Neural cell (in vitro differentiated cells): ENCODE measurements at regions not wholly inside any gene's neighbourhood (a gene's known extent, or its start where the extent isn't known, plus 50 kb on each side); places are given as distances from the start of the nearest gene placed in this dataset.

Source experiments
- H2AFZ ChIP-seq: fragments of 200-600, 300-800 bp; sonication (generic), shearing (Covaris generic); 2 replicates; pipeline ENCODE4 v1.6.0; 2014; ENCODE audit warnings: low read depth, mild to moderate bottlenecking, antibody characterized with exemption, low read length, moderate library complexity
- H3F3A ChIP-seq: fragments of 200-600 bp; shearing (Covaris generic); 2 replicates; pipeline ENCODE4 v1.6.1; 2016; ENCODE audit warnings: mild to moderate bottlenecking, moderate library complexity, mixed read lengths, antibody characterized with exemption, low read length; ENCODE audit not compliant: insufficient read depth, poor library complexity, severe bottlenecking
- H3K27ac ChIP-seq: fragments of 200-600, 300-800 bp; sonication (generic), shearing (Covaris generic); 2 replicates; pipeline ENCODE4 v1.5.1; 2014; ENCODE audit warnings: mild to moderate bottlenecking, low read length, moderate library complexity
- H3K27me3 ChIP-seq: fragments of 300-800, 200-600 bp; sonication (generic), shearing (Covaris generic); 2 replicates; pipeline ENCODE4 v1.6.0; 2014; ENCODE audit warnings: mild to moderate bottlenecking, low read depth, low read length, moderate library complexity; ENCODE audit not compliant: insufficient read depth
- H3K36me3 ChIP-seq: fragments of 300-800, 200-600 bp; sonication (generic), shearing (Covaris generic); 2 replicates; pipeline ENCODE4 v1.5.1; 2014; ENCODE audit warnings: mild to moderate bottlenecking, antibody characterized with exemption, low read length, moderate library complexity; ENCODE audit not compliant: insufficient read depth
- H3K4me2 ChIP-seq: fragments of 300-800, 200-600 bp; sonication (generic), shearing (Covaris generic); 2 replicates; pipeline ENCODE4 v1.6.0; 2014; ENCODE audit warnings: mild to moderate bottlenecking, low read length
- H3K4me3 ChIP-seq: fragments of 300-800, 200-600 bp; sonication (generic), shearing (Covaris generic); 2 replicates; pipeline ENCODE4 v1.5.1; 2014; ENCODE audit warnings: mild to moderate bottlenecking, low read length, moderate library complexity
- H3K79me2 ChIP-seq: fragments of 200-600 bp; shearing (Covaris generic); replicated peaks from 2 replicates; pipeline ENCODE4 v1.6.0; 2014; ENCODE audit warnings: mild to moderate bottlenecking, low read length, moderate library complexity; ENCODE audit not compliant: insufficient read depth
- H3K9ac ChIP-seq: fragments of 300-800, 200-600 bp; sonication (generic), shearing (Covaris generic); 2 replicates; pipeline ENCODE4 v1.6.1; 2016; ENCODE audit warnings: mild to moderate bottlenecking, low read length, mixed read lengths
- H3K9me2 ChIP-seq: fragments of 200-600 bp; shearing (Covaris generic); 2 replicates; pipeline ENCODE4 v1.6.1; 2016; ENCODE audit warnings: mild to moderate bottlenecking, low read length, mixed read lengths; ENCODE audit not compliant: insufficient read depth
- H3K9me3 ChIP-seq: fragments of 200-600, 300-800 bp; sonication (generic), shearing (Covaris generic); 2 replicates; pipeline ENCODE4 v1.6.1; 2016; ENCODE audit warnings: mild to moderate bottlenecking, mixed run types, low read length, moderate library complexity, mixed read lengths
- H4K20me1 ChIP-seq: fragments of 200-600 bp; shearing (Covaris generic); 2 replicates; pipeline ENCODE4 v1.6.1; 2016; ENCODE audit warnings: mild to moderate bottlenecking, mixed run types; ENCODE audit not compliant: insufficient read depth
- EP300 ChIP-seq: fragments of 450-650 bp; conservative IDR thresholded peaks from 2 replicates; pipeline ENCODE4 v1.6.1; 2014; ENCODE audit warnings: antibody characterized with exemption, mild to moderate bottlenecking, moderate library complexity; ENCODE audit not compliant: poor library complexity, severe bottlenecking
- EZH2 ChIP-seq: fragments of 200-600, 300-800 bp; shearing (Covaris generic), sonication (generic); IDR thresholded peaks from 2 replicates; pipeline ENCODE4 v1.6.1; 2014; ENCODE audit warnings: antibody characterized with exemption, low read length, borderline replicate concordance, mild to moderate bottlenecking; ENCODE audit not compliant: insufficient read depth, poor library complexity, severe bottlenecking
- MXI1 ChIP-seq: fragments of 450-650 bp; conservative IDR thresholded peaks from 2 replicates; pipeline ENCODE4 v1.6.1; 2014; ENCODE audit warnings: antibody characterized with exemption, mild to moderate bottlenecking; ENCODE audit not compliant: poor library complexity, severe bottlenecking
- POLR2AphosphoS5 ChIP-seq: IDR thresholded peaks from 2 replicates; pipeline ENCODE4 v1.6.1; 2012
- RAD21 ChIP-seq: fragments of 450-650 bp; conservative IDR thresholded peaks from 2 replicates; pipeline ENCODE4 v1.6.1; 2014; ENCODE audit warnings: antibody characterized with exemption, mild to moderate bottlenecking, moderate library complexity
- SMC3 ChIP-seq: fragments of 450-650 bp; conservative IDR thresholded peaks from 2 replicates; pipeline ENCODE4 v1.6.1; 2014; ENCODE audit warnings: antibody characterized with exemption, mild to moderate bottlenecking, moderate library complexity; ENCODE audit not compliant: poor library complexity
- TAF1 ChIP-seq: IDR thresholded peaks from 2 replicates; pipeline ENCODE4 v1.6.1; 2012; ENCODE audit warnings: low read depth
- TF ChIP-seq, protein P1 (sequence below): IDR thresholded peaks from 2 replicates; pipeline ENCODE4 v1.6.1; 2012; ENCODE audit warnings: borderline replicate concordance
- TF ChIP-seq, protein P2 (sequence below): fragments of 450-650 bp; IDR thresholded peaks from 2 replicates; pipeline ENCODE4 v1.5.1; 2014; ENCODE audit warnings: antibody characterized with exemption, mild to moderate bottlenecking, moderate library complexity; ENCODE audit not compliant: poor library complexity, severe bottlenecking

DNA sequence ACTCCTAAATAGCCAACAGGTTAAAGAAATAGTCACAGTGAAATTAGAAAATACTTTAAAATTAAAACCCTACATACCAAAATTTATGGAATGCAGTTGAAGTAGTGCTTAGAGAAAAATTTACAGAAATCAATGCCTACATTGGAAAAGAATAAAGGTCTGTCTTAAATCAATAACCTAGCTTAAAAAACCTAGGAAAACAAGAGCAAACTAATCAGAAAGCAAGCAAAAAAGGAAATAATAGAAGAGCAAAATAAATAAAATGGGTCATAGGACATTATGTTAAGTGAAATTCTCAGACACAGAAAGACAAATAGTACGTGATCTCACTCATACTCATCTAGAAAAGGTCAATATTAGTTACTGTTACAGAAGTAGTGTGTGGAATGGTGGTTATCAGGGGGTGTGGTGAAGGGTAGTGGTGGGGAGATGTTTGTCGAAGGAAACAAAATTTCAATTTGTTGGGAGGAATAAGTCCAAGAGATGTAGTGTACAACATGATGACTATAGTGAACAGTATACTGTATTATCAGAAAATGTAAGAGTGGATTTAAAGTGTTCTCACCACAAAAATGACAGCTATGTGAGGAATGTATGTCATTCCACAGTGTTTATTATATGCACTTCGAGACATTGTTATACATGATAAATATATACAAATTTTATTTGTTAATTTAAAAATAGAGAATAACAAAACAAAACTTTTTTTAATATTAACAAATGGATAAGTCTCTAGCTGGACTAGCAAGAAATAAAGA is 423.6 kb downstream of the CDH26 start:
- H3K36me3 ChIP-seq = no peaks in the 10 kb centered on the region
- H3K9me3 ChIP-seq = peaks cover 5% of the 10 kb centered on the region
- no peaks in the 10 kb centered on the region for H3K79me2 ChIP-seq
- no peak overlapping the region for H3K4me3 ChIP-seq
- H3K9me2 ChIP-seq = no peaks in the 10 kb centered on the region
- no peak overlapping the region for H3K4me2 ChIP-seq
- no peak overlapping the region for H3K9ac ChIP-seq
- H2AFZ ChIP-seq = no peak overlapping the region
- no peaks in the 10 kb centered on the region for H3F3A ChIP-seq
- no peak for TF ChIP-seq EP300
- TF ChIP-seq SMC3 = no peak
- TF ChIP-seq EZH2 = no peak
- TF ChIP-seq, protein P1, sequence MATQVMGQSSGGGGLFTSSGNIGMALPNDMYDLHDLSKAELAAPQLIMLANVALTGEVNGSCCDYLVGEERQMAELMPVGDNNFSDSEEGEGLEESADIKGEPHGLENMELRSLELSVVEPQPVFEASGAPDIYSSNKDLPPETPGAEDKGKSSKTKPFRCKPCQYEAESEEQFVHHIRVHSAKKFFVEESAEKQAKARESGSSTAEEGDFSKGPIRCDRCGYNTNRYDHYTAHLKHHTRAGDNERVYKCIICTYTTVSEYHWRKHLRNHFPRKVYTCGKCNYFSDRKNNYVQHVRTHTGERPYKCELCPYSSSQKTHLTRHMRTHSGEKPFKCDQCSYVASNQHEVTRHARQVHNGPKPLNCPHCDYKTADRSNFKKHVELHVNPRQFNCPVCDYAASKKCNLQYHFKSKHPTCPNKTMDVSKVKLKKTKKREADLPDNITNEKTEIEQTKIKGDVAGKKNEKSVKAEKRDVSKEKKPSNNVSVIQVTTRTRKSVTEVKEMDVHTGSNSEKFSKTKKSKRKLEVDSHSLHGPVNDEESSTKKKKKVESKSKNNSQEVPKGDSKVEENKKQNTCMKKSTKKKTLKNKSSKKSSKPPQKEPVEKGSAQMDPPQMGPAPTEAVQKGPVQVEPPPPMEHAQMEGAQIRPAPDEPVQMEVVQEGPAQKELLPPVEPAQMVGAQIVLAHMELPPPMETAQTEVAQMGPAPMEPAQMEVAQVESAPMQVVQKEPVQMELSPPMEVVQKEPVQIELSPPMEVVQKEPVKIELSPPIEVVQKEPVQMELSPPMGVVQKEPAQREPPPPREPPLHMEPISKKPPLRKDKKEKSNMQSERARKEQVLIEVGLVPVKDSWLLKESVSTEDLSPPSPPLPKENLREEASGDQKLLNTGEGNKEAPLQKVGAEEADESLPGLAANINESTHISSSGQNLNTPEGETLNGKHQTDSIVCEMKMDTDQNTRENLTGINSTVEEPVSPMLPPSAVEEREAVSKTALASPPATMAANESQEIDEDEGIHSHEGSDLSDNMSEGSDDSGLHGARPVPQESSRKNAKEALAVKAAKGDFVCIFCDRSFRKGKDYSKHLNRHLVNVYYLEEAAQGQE = no peak
- TF ChIP-seq POLR2AphosphoS5 = no peak
- TF ChIP-seq, protein P2, sequence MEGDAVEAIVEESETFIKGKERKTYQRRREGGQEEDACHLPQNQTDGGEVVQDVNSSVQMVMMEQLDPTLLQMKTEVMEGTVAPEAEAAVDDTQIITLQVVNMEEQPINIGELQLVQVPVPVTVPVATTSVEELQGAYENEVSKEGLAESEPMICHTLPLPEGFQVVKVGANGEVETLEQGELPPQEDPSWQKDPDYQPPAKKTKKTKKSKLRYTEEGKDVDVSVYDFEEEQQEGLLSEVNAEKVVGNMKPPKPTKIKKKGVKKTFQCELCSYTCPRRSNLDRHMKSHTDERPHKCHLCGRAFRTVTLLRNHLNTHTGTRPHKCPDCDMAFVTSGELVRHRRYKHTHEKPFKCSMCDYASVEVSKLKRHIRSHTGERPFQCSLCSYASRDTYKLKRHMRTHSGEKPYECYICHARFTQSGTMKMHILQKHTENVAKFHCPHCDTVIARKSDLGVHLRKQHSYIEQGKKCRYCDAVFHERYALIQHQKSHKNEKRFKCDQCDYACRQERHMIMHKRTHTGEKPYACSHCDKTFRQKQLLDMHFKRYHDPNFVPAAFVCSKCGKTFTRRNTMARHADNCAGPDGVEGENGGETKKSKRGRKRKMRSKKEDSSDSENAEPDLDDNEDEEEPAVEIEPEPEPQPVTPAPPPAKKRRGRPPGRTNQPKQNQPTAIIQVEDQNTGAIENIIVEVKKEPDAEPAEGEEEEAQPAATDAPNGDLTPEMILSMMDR = no peak
- no peak for TF ChIP-seq RAD21
- TF ChIP-seq MXI1 = no peak
- no peak for TF ChIP-seq TAF1
- no peak overlapping the region for H3K27ac ChIP-seq
- no peaks in the 10 kb centered on the region for H4K20me1 ChIP-seq
- H3K27me3 ChIP-seq = no peaks in the 10 kb centered on the region

DNA sequence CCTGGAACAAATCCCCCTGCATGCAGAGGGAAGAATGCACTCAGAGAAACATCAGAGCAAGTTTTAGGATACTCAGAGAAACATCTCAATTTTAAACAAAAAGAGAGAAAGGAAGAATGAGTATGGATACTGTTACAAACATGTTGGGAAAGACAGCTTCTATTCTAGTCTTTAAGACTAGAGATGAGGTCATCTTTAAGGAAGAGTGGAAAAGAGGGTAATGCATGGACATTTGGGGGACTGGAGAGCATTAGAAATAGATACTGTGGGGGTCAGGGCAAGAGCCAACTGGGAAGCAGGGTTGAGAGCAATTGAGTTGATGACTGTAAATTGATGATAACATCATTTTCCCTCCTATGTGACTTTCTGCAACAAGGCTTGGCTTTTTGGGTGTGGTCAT is 431.2 kb downstream of the CDH26 start:
- H3K4me2 ChIP-seq = no peak overlapping the region
- peaks cover 5% of the 10 kb centered on the region for H3K9me3 ChIP-seq
- H3F3A ChIP-seq = no peaks in the 10 kb centered on the region
- no peaks in the 10 kb centered on the region for H3K79me2 ChIP-seq
- no peaks in the 10 kb centered on the region for H3K27me3 ChIP-seq
- H4K20me1 ChIP-seq = no peaks in the 10 kb centered on the region
- no peak overlapping the region for H3K9ac ChIP-seq
- H2AFZ ChIP-seq = no peak overlapping the region
- H3K9me2 ChIP-seq = no peaks in the 10 kb centered on the region
- H3K27ac ChIP-seq = no peak overlapping the region
- H3K4me3 ChIP-seq = no peak overlapping the region
- no peaks in the 10 kb centered on the region for H3K36me3 ChIP-seq
- TF ChIP-seq, protein P1 = no peak
- TF ChIP-seq EP300 (no peak), POLR2AphosphoS5 (no peak), RAD21 (no peak), TAF1 (no peak), MXI1 (no peak)
- TF ChIP-seq, protein P2 = no peak
